Lung microvascular endothelial cell (primary cell): ENCODE measurements at regions not wholly inside any gene's neighbourhood (a gene's known extent, or its start where the extent isn't known, plus 50 kb on each side); places are given as distances from the start of the nearest gene placed in this dataset.
A peak's percentile ranks its signal among the peaks of the same experiment; 100 is the strongest.

Experiments
- DNase-seq, 2 donors: peaks; one replicate each; pipeline versions ENCODE4 v3.0.0 to v3.0.0-alpha.2; 2010; ENCODE audit warnings: low read depth in 2 of 2

- DNase-seq: no peak
These were observed 92.5 kb upstream of the ABI3BP start for GRCh38 chr3:101085752-101086151.

- DNase-seq: peak in 1 of 2 donors; percentile 29
These were observed 91.2 kb upstream of the ABI3BP start for GRCh38 chr3:101084404-101084803.

DNA sequence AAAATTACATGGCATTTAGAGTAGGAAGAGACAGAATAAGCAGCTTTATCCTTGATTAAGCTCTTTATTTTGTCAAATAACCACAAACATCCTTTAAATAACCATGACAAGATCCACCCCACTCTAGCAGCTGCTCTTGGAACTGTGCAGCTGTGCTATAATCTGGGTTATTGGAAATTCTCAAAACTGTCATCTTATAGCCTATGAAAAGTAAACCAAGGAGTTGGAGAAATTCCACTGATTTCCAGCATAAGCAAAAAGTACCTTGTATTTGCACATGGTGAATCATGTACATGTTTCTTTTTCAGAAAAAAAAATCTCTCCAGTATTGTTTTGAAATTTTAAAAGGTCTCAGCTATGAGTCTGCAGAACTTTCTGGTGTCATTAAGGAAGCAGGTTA is 88.8 kb upstream of the ABI3BP start:
- no peak for DNase-seq

GRCh38 chr3:101081446-101081845 is 88.2 kb upstream of the ABI3BP start:
- DNase-seq: no peak

GRCh38 chr3:101077361-101078011 is 84.3 kb upstream of the ABI3BP start:
- peak; percentile 44 to 79 for DNase-seq

GRCh38 chr3:101074518-101074917 is 81.3 kb upstream of the ABI3BP start:
- DNase-seq: peak in 1 of 2 donors; percentile 49

DNA sequence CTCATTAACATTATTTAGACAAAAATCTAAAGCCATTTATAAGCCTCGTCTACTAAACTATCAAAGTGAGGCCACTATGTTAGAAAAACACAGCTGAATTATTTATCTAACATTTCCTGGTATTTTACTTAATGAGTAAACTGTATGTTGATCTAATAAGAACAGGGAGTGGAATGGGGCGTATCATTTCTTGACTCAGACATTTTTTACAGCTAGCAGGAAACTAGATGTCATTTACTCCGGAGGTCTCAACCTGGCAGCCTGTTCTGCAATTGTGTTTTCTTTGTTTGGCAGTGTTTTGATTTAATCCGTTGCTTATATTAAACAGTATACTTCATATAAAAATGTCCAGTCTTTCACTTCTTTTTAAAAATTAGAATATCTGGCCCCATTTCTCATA is 79.1 kb upstream of the ABI3BP start:
- DNase-seq: peak; percentile 84 to 92

DNA sequence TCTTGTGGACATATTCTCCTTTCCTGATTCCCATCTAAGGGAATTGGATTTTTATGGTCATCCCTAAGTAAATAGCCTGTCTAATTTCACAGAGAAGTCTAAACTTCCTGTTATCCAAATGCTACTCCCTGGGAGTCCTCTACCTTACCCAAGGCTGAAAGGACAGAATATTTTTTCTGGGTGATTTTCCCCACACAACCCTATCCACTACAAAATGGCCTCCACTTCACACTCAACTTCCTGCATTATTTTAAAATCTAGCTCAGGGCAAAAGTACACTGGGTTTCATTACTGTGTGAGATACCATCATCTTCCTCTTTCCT is 77.5 kb upstream of the ABI3BP start:
- DNase-seq: no peak

DNA sequence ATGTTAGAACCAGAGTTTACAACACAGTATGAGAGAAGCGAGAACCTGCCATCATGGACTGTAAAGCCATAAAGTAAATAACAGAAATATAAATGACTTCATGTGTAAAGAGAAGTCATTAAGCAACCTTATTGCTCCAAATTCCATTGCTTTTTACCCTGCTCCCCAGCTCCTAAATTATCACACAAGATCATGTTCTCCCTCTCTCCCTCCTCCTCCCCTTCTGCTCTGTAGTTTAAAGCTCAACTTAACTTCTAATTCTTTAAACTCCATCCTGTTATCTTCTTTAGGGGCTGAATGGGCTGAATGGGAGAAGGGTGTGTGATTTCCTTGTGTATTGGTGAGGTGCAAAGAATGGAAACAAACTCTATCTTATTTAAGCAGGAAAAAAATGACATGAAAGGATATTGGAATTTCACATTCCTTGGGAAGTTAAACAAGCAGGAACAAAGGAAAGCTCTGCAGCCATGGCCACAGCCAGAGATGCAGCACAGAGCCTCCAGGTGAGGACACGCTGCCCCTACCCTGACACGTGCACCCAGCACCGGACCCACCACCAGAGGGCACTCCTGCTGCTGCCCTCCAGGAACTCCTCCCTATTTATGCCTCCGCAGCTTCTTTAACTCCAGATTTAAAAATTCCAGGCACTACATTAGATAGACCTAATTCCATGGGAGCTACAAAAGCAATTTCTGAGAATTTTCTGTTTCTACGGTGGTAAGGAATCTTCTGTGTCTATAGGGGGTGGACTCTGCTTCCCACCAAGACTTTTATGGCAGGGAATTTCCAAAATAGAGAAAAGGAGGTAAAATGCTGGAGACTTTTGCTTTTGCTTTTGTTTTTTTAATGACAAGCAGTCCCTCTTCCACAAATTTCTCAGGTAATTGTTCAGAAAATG is 76.9 kb upstream of the ABI3BP start:
- peak; percentile 42 to 68 for DNase-seq

GRCh38 chr3:101068876-101069606 is 75.8 kb upstream of the ABI3BP start:
- DNase-seq: peak in 1 of 2 donors; percentile 8

- DNase-seq: peak; percentile 16 to 40
These were observed 73.5 kb upstream of the ABI3BP start for GRCh38 chr3:101066711-101067129.

GRCh38 chr3:101065962-101066361 is 72.7 kb upstream of the ABI3BP start:
- DNase-seq: peak; percentile 48 to 92

- no peak for DNase-seq
These were observed 70.2 kb upstream of the ABI3BP start for GRCh38 chr3:101063401-101063800.

- no peak for DNase-seq
These were observed 68.1 kb upstream of the ABI3BP start for GRCh38 chr3:101061312-101061711.

- DNase-seq: no peak
These were observed 57.6 kb upstream of the ABI3BP start for GRCh38 chr3:101050866-101051265.

GRCh38 chr3:101050046-101050445 is 56.8 kb upstream of the ABI3BP start:
- DNase-seq: no peak

DNA sequence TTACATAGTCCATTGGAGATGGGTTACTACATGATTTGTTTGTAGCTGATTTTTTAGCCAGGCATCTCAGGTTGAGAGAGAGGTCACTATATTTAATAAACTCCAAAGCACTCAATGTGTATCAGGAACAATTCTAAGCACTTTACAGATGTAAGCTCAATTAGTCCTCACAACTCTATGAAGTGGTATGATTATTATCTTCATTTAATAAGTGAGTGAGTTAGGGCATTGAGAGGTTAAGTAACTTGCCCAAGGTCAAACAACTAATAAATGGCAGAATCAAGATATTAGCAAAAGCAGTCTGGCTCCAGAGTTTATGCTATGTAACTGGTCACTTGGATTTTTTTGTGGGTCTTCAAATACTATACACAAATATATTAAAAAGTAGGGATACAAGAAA is 56.3 kb upstream of the ABI3BP start:
- no peak for DNase-seq

- no peak for DNase-seq
These were observed 50.5 kb upstream of the ABI3BP start for GRCh38 chr3:101043687-101044078.

GRCh38 chr3:101042996-101043686 is 49.9 kb upstream of the ABI3BP start:
- DNase-seq: peak in 1 of 2 donors; percentile 3
